Uterus (tissue), 2 donors: ENCODE measurements at regions not wholly inside any gene's neighbourhood (a gene's known extent, or its start where the extent isn't known, plus 50 kb on each side); places are given as distances from the start of the nearest gene placed in this dataset.

Experiments used
- CTCF ChIP-seq, 4 experiments: fragments of 200-600 bp in 2 of 4; fragments of 450-650 bp in 2 of 4; sonication (generic) in 2 of 4; IDR thresholded peaks; one replicate each; pipeline ENCODE4 v1.5.1; 2016 to 2019; ENCODE audit warnings: antibody characterized with exemption in 4 of 4, mild to moderate bottlenecking in 2 of 4, moderate library complexity in 1 of 4
- POLR2A ChIP-seq, 2 donors: fragments of 450-650 bp; IDR thresholded peaks; one replicate each; pipeline ENCODE4 v1.6.1; 2016; ENCODE audit warnings: antibody characterized with exemption in 2 of 2, mild to moderate bottlenecking in 1 of 2, moderate library complexity in 1 of 2

GRCh38 chr2:6423944-6424343, 441.8 kb downstream of the CMPK2 start:
- no peak for TF ChIP-seq POLR2A (IDR thresholded peaks at IDR 0.05)
- TF ChIP-seq CTCF (IDR thresholded peaks at IDR 0.05): no peak
